ENCODE measurements at regions not wholly inside any gene's neighbourhood (a gene's known extent, or its start where the extent isn't known, plus 50 kb on each side); places are given as distances from the start of the nearest gene placed in this dataset.

- H4K20me1 ChIP-seq (ENCODE audit: low read length) = no peaks in the 10 kb centered on the region
- no peaks in the 10 kb centered on the region for H3K9me2 ChIP-seq (replicated peaks; ENCODE audit: low read length)
- DNase-seq = no peak
- no peak overlapping the region for H2AFZ ChIP-seq (ENCODE audit: low read length)
- no peaks in the 10 kb centered on the region for H3K36me3 ChIP-seq (ENCODE audit: low read depth, low read length)
- CTCF ChIA-PET = no interaction called here
- H3K27me3 ChIP-seq (ENCODE audit: low read length) = no peaks in the 10 kb centered on the region
- no peak overlapping the region for H3K27ac ChIP-seq (ENCODE audit: low read length)
- intact Hi-C loops (cut with micrococcal nuclease) = no loop called here
- no peaks in the 10 kb centered on the region for H3K79me2 ChIP-seq (ENCODE audit: low read length)
- TF ChIP-seq EZH2phosphoT487 (IDR thresholded peaks at IDR 0.05; ENCODE audit: borderline replicate concordance, low read length) = no peak
- no peak for TF ChIP-seq EZH2 (IDR thresholded peaks at IDR 0.05; ENCODE audit: low read length, unreplicated experiment)
- TF ChIP-seq, protein P1, sequence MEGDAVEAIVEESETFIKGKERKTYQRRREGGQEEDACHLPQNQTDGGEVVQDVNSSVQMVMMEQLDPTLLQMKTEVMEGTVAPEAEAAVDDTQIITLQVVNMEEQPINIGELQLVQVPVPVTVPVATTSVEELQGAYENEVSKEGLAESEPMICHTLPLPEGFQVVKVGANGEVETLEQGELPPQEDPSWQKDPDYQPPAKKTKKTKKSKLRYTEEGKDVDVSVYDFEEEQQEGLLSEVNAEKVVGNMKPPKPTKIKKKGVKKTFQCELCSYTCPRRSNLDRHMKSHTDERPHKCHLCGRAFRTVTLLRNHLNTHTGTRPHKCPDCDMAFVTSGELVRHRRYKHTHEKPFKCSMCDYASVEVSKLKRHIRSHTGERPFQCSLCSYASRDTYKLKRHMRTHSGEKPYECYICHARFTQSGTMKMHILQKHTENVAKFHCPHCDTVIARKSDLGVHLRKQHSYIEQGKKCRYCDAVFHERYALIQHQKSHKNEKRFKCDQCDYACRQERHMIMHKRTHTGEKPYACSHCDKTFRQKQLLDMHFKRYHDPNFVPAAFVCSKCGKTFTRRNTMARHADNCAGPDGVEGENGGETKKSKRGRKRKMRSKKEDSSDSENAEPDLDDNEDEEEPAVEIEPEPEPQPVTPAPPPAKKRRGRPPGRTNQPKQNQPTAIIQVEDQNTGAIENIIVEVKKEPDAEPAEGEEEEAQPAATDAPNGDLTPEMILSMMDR (conservative IDR thresholded peaks at IDR 0.05; ENCODE audit: low read depth, low read length) = no peak
- H3K9ac ChIP-seq (ENCODE audit: low read length) = no peak overlapping the region
- ATAC-seq = no peak
- H3K9me3 ChIP-seq (ENCODE audit: low read length) = no peaks in the 10 kb centered on the region
- H3K4me2 ChIP-seq (ENCODE audit: low read length) = no peak overlapping the region
- H3F3A ChIP-seq (ENCODE audit: low read length, unreplicated experiment) = no peaks in the 10 kb centered on the region
- BruUV-seq (replicated peaks) = no TSS peak
- H3K4me1 ChIP-seq (ENCODE audit: insufficient read depth, low read length) = no peaks in the 10 kb centered on the region
- H3K4me3 ChIP-seq (ENCODE audit: low read length) = no peak overlapping the region
- POLR2A ChIA-PET (ENCODE audit: unreplicated experiment) = no interaction called here
These were observed 1286.5 kb downstream of the LRFN5 start for GRCh38 chr14:42893183-42893582.

- TF ChIP-seq, protein P1 (conservative IDR thresholded peaks at IDR 0.05; ENCODE audit: low read depth, low read length) = no peak
- TF ChIP-seq EZH2phosphoT487 (IDR thresholded peaks at IDR 0.05; ENCODE audit: borderline replicate concordance, low read length) (no peak), EZH2 (IDR thresholded peaks at IDR 0.05; ENCODE audit: low read length, unreplicated experiment) (no peak)
- Histone ChIP-seq H3K4me2 (ENCODE audit: low read length) (0 out of 2 replicates have a peak overlapping the region, but pooled peaks have one; percentile 5), H4K20me1 (ENCODE audit: low read length) (no peaks in the 10 kb centered on the region), H3K36me3 (ENCODE audit: low read depth, low read length) (no peaks in the 10 kb centered on the region), H3K4me3 (ENCODE audit: low read length) (no peak overlapping the region), H3F3A (ENCODE audit: low read length, unreplicated experiment) (no peaks in the 10 kb centered on the region), H3K27me3 (ENCODE audit: low read length) (no peaks in the 10 kb centered on the region), H3K9me2 (replicated peaks; ENCODE audit: low read length) (no peaks in the 10 kb centered on the region), H3K79me2 (ENCODE audit: low read length) (no peaks in the 10 kb centered on the region), H3K4me1 (ENCODE audit: insufficient read depth, low read length) (no peaks in the 10 kb centered on the region; the same call in 1 of the 2 replicates), H3K9ac (ENCODE audit: low read length) (no peak overlapping the region), H3K9me3 (ENCODE audit: low read length) (no peaks in the 10 kb centered on the region), H3K27ac (ENCODE audit: low read length) (peak overlapping the region; percentile 50), H2AFZ (ENCODE audit: low read length) (no peak overlapping the region)
- BruUV-seq (replicated peaks) = no TSS peak
- peak; percentile 66 for DNase-seq
- intact Hi-C loops (cut with micrococcal nuclease) = no loop called here
- peak; percentile 98 for ATAC-seq
- CTCF ChIA-PET = no interaction called here
- POLR2A ChIA-PET (ENCODE audit: unreplicated experiment) = no interaction called here
These were observed 1277.4 kb downstream of the LRFN5 start for GRCh38 chr14:42884100-42884499.

DNA sequence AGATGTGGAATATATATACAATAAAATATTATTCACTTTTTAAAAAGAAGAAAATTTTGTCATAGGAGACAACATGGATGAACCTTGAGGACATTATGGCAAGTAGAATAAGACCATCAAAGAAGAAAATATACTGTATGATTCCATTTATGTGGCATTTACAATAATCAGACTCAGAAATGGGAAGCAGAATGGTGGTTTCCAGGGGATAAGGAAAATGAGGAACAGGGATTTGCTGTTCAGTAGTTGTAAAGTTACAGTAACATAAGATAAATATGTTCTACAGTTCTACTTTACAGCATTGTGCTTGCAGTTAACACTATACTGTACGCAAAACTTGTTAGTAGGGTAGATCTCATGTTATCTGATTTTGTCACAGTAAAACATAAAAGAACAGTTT lies 1271.0 kb downstream of the LRFN5 start:
- intact Hi-C loops (cut with micrococcal nuclease) = no loop called here
- Histone ChIP-seq H3K4me2 (ENCODE audit: low read length) (no peak overlapping the region), H3K9me2 (replicated peaks; ENCODE audit: low read length) (no peaks in the 10 kb centered on the region), H2AFZ (ENCODE audit: low read length) (no peak overlapping the region), H3F3A (ENCODE audit: low read length, unreplicated experiment) (no peaks in the 10 kb centered on the region), H3K4me3 (ENCODE audit: low read length) (no peak overlapping the region), H3K9ac (ENCODE audit: low read length) (no peak overlapping the region), H4K20me1 (ENCODE audit: low read length) (no peaks in the 10 kb centered on the region), H3K27me3 (ENCODE audit: low read length) (no peaks in the 10 kb centered on the region), H3K9me3 (ENCODE audit: low read length) (no peaks in the 10 kb centered on the region; the same call in 1 of the 2 replicates), H3K27ac (ENCODE audit: low read length) (no peak overlapping the region), H3K4me1 (ENCODE audit: insufficient read depth, low read length) (no peaks in the 10 kb centered on the region), H3K36me3 (ENCODE audit: low read depth, low read length) (no peaks in the 10 kb centered on the region), H3K79me2 (ENCODE audit: low read length) (no peaks in the 10 kb centered on the region)
- no TSS peak for BruUV-seq (replicated peaks)
- no peak for ATAC-seq
- no peak for DNase-seq
- TF ChIP-seq EZH2phosphoT487 (IDR thresholded peaks at IDR 0.05; ENCODE audit: borderline replicate concordance, low read length) = no peak
- TF ChIP-seq, protein P1 (conservative IDR thresholded peaks at IDR 0.05; ENCODE audit: low read depth, low read length) = no peak
- no peak for TF ChIP-seq EZH2 (IDR thresholded peaks at IDR 0.05; ENCODE audit: low read length, unreplicated experiment)
- CTCF ChIA-PET = no interaction called here
- POLR2A ChIA-PET (ENCODE audit: unreplicated experiment) = no interaction called here

Data from PC-3 (cell line).